ENCODE measurements at regions not wholly inside any gene's neighbourhood (a gene's known extent, or its start where the extent isn't known, plus 50 kb on each side); places are given as distances from the start of the nearest gene placed in this dataset.

GRCh38 chr12:84375449-84376170 lies 537.0 kb downstream of the SLC6A15 start:
- Histone ChIP-seq H3K4me3 (ENCODE audit: severe bottlenecking) (no peak overlapping the region), H3K27me3 (ENCODE audit: insufficient read depth, poor library complexity, severe bottlenecking) (no peaks in the 10 kb centered on the region), H3K9me3 (ENCODE audit: severe bottlenecking) (no peaks in the 10 kb centered on the region), H3K4me1 (ENCODE audit: insufficient read depth, poor library complexity, severe bottlenecking) (no peaks in the 10 kb centered on the region), H3K27ac (ENCODE audit: poor library complexity, severe bottlenecking) (no peak overlapping the region), H3K36me3 (ENCODE audit: low read depth) (no peaks in the 10 kb centered on the region)
- no peak for TF ChIP-seq CTCF (IDR thresholded peaks at IDR 0.05; ENCODE audit: poor library complexity, severe bottlenecking)
- DNase-seq (ENCODE audit: low spot score) (no peak), ATAC-seq (ENCODE audit: low read depth) (no peak)

- DNase-seq (ENCODE audit: low spot score) (no peak), ATAC-seq (ENCODE audit: low read depth) (no peak)
- Histone ChIP-seq H3K9me3 (ENCODE audit: severe bottlenecking) (no peaks in the 10 kb centered on the region), H3K4me3 (ENCODE audit: severe bottlenecking) (no peak overlapping the region), H3K27ac (ENCODE audit: poor library complexity, severe bottlenecking) (no peak overlapping the region), H3K27me3 (ENCODE audit: insufficient read depth, poor library complexity, severe bottlenecking) (no peaks in the 10 kb centered on the region), H3K36me3 (ENCODE audit: low read depth) (no peaks in the 10 kb centered on the region), H3K4me1 (ENCODE audit: insufficient read depth, poor library complexity, severe bottlenecking) (no peaks in the 10 kb centered on the region)
- TF ChIP-seq CTCF (IDR thresholded peaks at IDR 0.05; ENCODE audit: poor library complexity, severe bottlenecking), result no peak
Measured at GRCh38 chr12:84362552-84362897, 550.1 kb downstream of the SLC6A15 start.

GRCh38 chr12:84361651-84362551 lies 550.7 kb downstream of the SLC6A15 start:
- no peak for DNase-seq (ENCODE audit: low spot score)
- ATAC-seq (ENCODE audit: low read depth), result no peak

GRCh38 chr12:84357314-84357713 lies 555.3 kb downstream of the SLC6A15 start:
- no peaks in the 10 kb centered on the region for H3K27me3 ChIP-seq (ENCODE audit: insufficient read depth, poor library complexity, severe bottlenecking)
- H3K27ac ChIP-seq (ENCODE audit: poor library complexity, severe bottlenecking), result no peak overlapping the region
- H3K36me3 ChIP-seq (ENCODE audit: low read depth), result no peaks in the 10 kb centered on the region
- DNase-seq (ENCODE audit: low spot score), result no peak
- no peaks in the 10 kb centered on the region for H3K9me3 ChIP-seq (ENCODE audit: severe bottlenecking)
- ATAC-seq (ENCODE audit: low read depth), result no peak
- H3K4me3 ChIP-seq (ENCODE audit: severe bottlenecking), result no peak overlapping the region
- no peaks in the 10 kb centered on the region for H3K4me1 ChIP-seq (ENCODE audit: insufficient read depth, poor library complexity, severe bottlenecking)
- no peak for TF ChIP-seq CTCF (IDR thresholded peaks at IDR 0.05; ENCODE audit: poor library complexity, severe bottlenecking)

More at GRCh38 chr12:84361651-84362551, 550.7 kb downstream of the SLC6A15 start:
- TF ChIP-seq CTCF (IDR thresholded peaks at IDR 0.05; ENCODE audit: poor library complexity, severe bottlenecking), result no peak
- Histone ChIP-seq H3K27me3 (ENCODE audit: insufficient read depth, poor library complexity, severe bottlenecking) (no peaks in the 10 kb centered on the region), H3K36me3 (ENCODE audit: low read depth) (no peaks in the 10 kb centered on the region), H3K4me1 (ENCODE audit: insufficient read depth, poor library complexity, severe bottlenecking) (no peaks in the 10 kb centered on the region), H3K4me3 (ENCODE audit: severe bottlenecking) (no peak overlapping the region), H3K27ac (ENCODE audit: poor library complexity, severe bottlenecking) (no peak overlapping the region), H3K9me3 (ENCODE audit: severe bottlenecking) (no peaks in the 10 kb centered on the region)
